GM18951 (cell line): ENCODE measurements at regions not wholly inside any gene's neighbourhood (a gene's known extent, or its start where the extent isn't known, plus 50 kb on each side); places are given as distances from the start of the nearest gene placed in this dataset.

ENCODE experiments used
- POLR2A ChIP-seq: IDR thresholded peaks from 4 replicates; pipeline ENCODE4 v1.6.1; 2011; ENCODE audit warnings: mild to moderate bottlenecking; ENCODE audit not compliant: insufficient read length, insufficient read depth; ENCODE audit errors: extremely low read depth
- in situ Hi-C: fragments of 300-500 bp; cut with MboI; formaldehyde crosslinking; loops from one replicate; pipeline ENCODE4 v1.12.0; 2022; ENCODE audit warnings: low sequenced_read_pairs, mixed read lengths, inconsistent platforms; ENCODE audit not compliant: unreplicated experiment

GRCh38 chr16:86651823-86652222, 73.5 kb downstream of the FOXL1 start:
- no peak for TF ChIP-seq POLR2A
- in situ Hi-C loops, result no loop called here

- in situ Hi-C loops, result no loop called here
- no peak for TF ChIP-seq POLR2A
These were observed 75.1 kb downstream of the FOXL1 start for GRCh38 chr16:86653285-86654006.

- TF ChIP-seq POLR2A, result no peak
- in situ Hi-C loops, result no loop called here
These were observed 79.6 kb downstream of the FOXL1 start for GRCh38 chr16:86657972-86658371.

DNA sequence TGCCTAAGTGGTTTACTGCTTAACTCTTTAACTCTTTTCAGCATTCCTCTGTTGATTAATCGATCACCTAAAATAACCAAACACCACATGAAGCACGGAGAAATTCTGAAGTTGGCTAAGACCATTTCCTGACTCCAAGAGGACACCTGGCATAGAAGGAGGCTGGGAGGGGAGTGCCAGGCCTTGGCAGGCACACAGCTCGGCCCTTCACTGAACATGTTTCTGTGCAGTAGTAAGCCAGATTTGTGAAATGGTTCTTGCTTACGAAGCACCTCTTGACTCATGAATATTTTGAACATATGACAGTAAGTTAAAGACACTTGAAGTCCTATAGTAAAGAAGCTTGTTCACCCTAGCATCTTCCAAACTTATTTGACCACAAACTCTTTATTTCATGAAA, 82.3 kb downstream of the FOXL1 start:
- in situ Hi-C loops, result no loop called here
- TF ChIP-seq POLR2A, result no peak

- in situ Hi-C loops, result no loop called here
- no peak for TF ChIP-seq POLR2A
These were observed 83.4 kb downstream of the FOXL1 start for GRCh38 chr16:86661706-86662105.

- in situ Hi-C loops, result no loop called here
These were observed 83.8 kb downstream of the FOXL1 start for GRCh38 chr16:86662195-86662594.

GRCh38 chr16:86662740-86663139, 84.4 kb downstream of the FOXL1 start:
- no peak for TF ChIP-seq POLR2A
- in situ Hi-C loops, result no loop called here

More at GRCh38 chr16:86662195-86662594, 83.8 kb downstream of the FOXL1 start:
- TF ChIP-seq POLR2A, result no peak

- in situ Hi-C loops, result no loop called here
- TF ChIP-seq POLR2A, result no peak
These were observed 85.6 kb downstream of the FOXL1 start for GRCh38 chr16:86663685-86664521.

- TF ChIP-seq POLR2A, result peak; percentile 27
- in situ Hi-C loops, result no loop called here
These were observed 86.4 kb downstream of the FOXL1 start for GRCh38 chr16:86664522-86665318.

DNA sequence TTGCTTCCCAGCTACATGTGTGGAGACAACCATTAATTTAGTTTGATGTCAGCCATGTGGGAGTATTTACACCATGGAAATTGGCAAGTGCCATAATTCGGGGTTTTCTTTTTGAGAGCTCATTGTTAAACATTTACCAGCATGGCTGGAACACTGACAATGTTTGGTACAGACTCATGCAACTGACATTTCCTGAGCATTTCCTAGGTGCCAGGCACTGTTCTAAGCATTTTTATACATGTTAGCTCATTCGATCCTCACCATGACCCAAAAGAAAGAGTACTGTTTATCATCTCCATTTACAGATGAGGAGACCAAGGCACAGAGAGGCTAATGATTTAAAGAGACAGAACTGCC, 86.9 kb downstream of the FOXL1 start:
- in situ Hi-C loops, result no loop called here
- no peak for TF ChIP-seq POLR2A

DNA sequence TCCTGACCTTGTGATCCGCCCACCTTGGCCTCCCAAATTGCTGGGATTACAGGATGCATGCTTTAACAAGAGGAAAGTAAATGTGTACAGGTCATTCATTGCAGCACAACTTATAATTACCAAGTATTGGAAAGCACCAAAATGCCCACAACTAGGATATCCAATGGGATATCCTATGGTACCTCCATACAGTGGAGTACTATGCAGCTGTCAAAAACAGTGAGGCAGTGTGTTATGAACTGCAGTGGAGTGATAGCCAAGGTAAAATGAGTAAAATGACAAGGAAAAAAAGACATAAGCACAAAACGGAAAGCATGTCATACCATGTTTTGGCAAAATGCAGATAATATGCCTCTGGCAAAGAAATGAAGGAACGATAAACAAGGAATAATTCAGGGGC, 87.6 kb downstream of the FOXL1 start:
- no peak for TF ChIP-seq POLR2A
- in situ Hi-C loops, result no loop called here

GRCh38 chr16:86667035-86667434, 88.7 kb downstream of the FOXL1 start:
- in situ Hi-C loops, result no loop called here
- TF ChIP-seq POLR2A, result no peak
